Adrenal gland (tissue), 5 donors: ENCODE measurements at regions not wholly inside any gene's neighbourhood (a gene's known extent, or its start where the extent isn't known, plus 50 kb on each side); places are given as distances from the start of the nearest gene placed in this dataset.

ENCODE experiments used
- POLR2A ChIP-seq, 2 donors: fragments of 450-650 bp; IDR thresholded peaks; one replicate each; pipeline ENCODE4 v1.6.1; 2017; ENCODE audit warnings: antibody characterized with exemption in 2 of 2, mild to moderate bottlenecking in 2 of 2, moderate library complexity in 1 of 2
- TF ChIP-seq, protein P1 (sequence below), 6 experiments: fragments of 450-650 bp in 4 of 6; fragments of 200-600 bp in 2 of 6; sonication (generic) in 1 of 6; IDR thresholded peaks; 1 replicate in 5 of 6; 2 replicates in 1 of 6; pipeline versions ENCODE4 v1.5.1 to v1.8.0; 2016 to 2021; ENCODE audit warnings: antibody characterized with exemption in 6 of 6, mild to moderate bottlenecking in 2 of 6, moderate library complexity in 1 of 6
- donor health status: DM: no; HTN: no; CAD: no.

DNA sequence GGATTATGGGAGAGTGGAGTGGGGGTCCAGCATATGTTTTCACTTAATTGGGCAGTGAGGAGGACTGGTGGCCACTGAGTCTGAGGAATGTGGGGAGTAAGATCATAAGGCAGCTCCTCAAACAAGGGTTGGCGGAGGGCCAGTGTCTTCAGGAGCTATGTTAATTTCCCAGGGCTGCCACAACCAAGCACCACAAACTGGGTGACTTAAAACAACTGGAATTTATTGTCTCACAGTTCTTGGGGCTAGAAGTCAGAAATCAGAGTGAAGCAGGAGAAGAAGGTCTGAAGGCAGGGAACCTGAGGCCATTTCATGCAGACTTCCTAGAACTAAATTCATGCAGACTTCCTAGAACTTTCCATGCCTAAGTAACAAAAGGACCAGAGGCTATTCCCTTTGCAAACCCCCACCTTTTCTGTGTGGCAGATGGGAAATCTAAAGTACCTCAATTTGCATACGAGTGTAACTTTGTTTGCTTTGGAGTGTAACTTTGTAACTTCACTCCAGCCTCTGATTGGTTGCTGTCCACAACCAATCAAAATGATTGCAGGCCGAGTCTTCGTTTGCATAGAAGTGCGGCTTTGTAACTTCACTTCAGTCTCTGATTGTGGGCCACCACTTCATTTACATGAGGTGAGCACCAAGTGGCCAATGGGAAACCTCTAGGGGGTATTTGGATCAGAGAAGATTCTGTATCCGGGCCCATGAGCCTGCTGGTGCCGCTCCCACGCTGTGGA lies 50.5 kb upstream of the ZBED5 start:
- TF ChIP-seq, protein P1, sequence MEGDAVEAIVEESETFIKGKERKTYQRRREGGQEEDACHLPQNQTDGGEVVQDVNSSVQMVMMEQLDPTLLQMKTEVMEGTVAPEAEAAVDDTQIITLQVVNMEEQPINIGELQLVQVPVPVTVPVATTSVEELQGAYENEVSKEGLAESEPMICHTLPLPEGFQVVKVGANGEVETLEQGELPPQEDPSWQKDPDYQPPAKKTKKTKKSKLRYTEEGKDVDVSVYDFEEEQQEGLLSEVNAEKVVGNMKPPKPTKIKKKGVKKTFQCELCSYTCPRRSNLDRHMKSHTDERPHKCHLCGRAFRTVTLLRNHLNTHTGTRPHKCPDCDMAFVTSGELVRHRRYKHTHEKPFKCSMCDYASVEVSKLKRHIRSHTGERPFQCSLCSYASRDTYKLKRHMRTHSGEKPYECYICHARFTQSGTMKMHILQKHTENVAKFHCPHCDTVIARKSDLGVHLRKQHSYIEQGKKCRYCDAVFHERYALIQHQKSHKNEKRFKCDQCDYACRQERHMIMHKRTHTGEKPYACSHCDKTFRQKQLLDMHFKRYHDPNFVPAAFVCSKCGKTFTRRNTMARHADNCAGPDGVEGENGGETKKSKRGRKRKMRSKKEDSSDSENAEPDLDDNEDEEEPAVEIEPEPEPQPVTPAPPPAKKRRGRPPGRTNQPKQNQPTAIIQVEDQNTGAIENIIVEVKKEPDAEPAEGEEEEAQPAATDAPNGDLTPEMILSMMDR (IDR thresholded peaks at IDR 0.05), result no peak
- TF ChIP-seq POLR2A (IDR thresholded peaks at IDR 0.05), result no peak
